MM.1S (cell line): ENCODE measurements at regions not wholly inside any gene's neighbourhood (a gene's known extent, or its start where the extent isn't known, plus 50 kb on each side); places are given as distances from the start of the nearest gene placed in this dataset.
A peak's percentile ranks its signal among the peaks of the same experiment; 100 is the strongest.

Source experiments
- DNase-seq: peaks from one replicate; pipeline ENCODE4 v3.0.0-alpha.2; 2015
- H2AFZ ChIP-seq: fragments of 300-600 bp; sonication (generic); 2 replicates; pipeline ENCODE4 v1.6.0; 2016; ENCODE audit warnings: antibody characterized with exemption, low read length
- H3F3A ChIP-seq: fragments of 300-600 bp; sonication (generic); 2 replicates; pipeline ENCODE4 v1.6.1; 2016; ENCODE audit warnings: mild to moderate bottlenecking, antibody characterized with exemption, low read length, moderate library complexity, mixed read lengths; ENCODE audit not compliant: insufficient read depth
- H3K27ac ChIP-seq: fragments of 300-600 bp; sonication (generic); 2 replicates; pipeline ENCODE4 v1.5.1; 2016; ENCODE audit warnings: mild to moderate bottlenecking, low read length
- H3K27me3 ChIP-seq: fragments of 300-600 bp; sonication (generic); replicated peaks from 2 replicates; pipeline ENCODE4 v1.6.0; 2016; ENCODE audit warnings: low read length; ENCODE audit not compliant: insufficient read depth
- H3K36me3 ChIP-seq: fragments of 300-600 bp; sonication (generic); replicated peaks from 2 replicates; pipeline ENCODE4 v1.6.1; 2016; ENCODE audit warnings: mild to moderate bottlenecking, low read length, mixed read lengths; ENCODE audit not compliant: insufficient read depth
- H3K4me1 ChIP-seq: fragments of 300-600 bp; sonication (generic); 2 replicates; pipeline ENCODE4 v1.6.1; 2016; ENCODE audit warnings: low read length, mixed read lengths
- H3K4me2 ChIP-seq: fragments of 300-600 bp; sonication (generic); 2 replicates; pipeline ENCODE4 v1.6.0; 2016; ENCODE audit warnings: low read depth, low read length
- H3K4me3 ChIP-seq: fragments of 300-600 bp; sonication (generic); 2 replicates; pipeline ENCODE4 v1.5.1; 2016; ENCODE audit warnings: low read length, mixed read lengths
- H3K79me2 ChIP-seq: fragments of 300-600 bp; sonication (generic); 2 replicates; pipeline ENCODE4 v1.6.1; 2016; ENCODE audit warnings: mixed run types, low read length, mixed read lengths
- H3K9ac ChIP-seq: fragments of 300-600 bp; sonication (generic); 2 replicates; pipeline ENCODE4 v1.6.1; 2016; ENCODE audit warnings: low read length, mixed read lengths
- H3K9me2 ChIP-seq: fragments of 300-600 bp; sonication (generic); replicated peaks from 2 replicates; pipeline ENCODE4 v1.6.1; 2016; ENCODE audit warnings: mild to moderate bottlenecking, low read length, mixed read lengths; ENCODE audit not compliant: insufficient read depth
- H3K9me3 ChIP-seq: fragments of 300-600 bp; sonication (generic); replicated peaks from 2 replicates; pipeline ENCODE4 v1.6.1; 2016; ENCODE audit warnings: mild to moderate bottlenecking, low read length, mixed read lengths; ENCODE audit not compliant: insufficient read depth
- H4K20me1 ChIP-seq: fragments of 300-600 bp; sonication (generic); 2 replicates; pipeline ENCODE4 v1.6.1; 2016; ENCODE audit warnings: mild to moderate bottlenecking, low read length, moderate library complexity, mixed read lengths; ENCODE audit not compliant: insufficient read depth
- CTCF ChIP-seq: fragments of 300-600 bp; sonication (generic); IDR thresholded peaks from 2 replicates; pipeline ENCODE4 v1.5.1; 2016; ENCODE audit warnings: antibody characterized with exemption, low read length, mixed read lengths
- EZH2 ChIP-seq: fragments of 300-600 bp; sonication (generic); optimal IDR thresholded peaks from 2 replicates; pipeline ENCODE3; 2017; ENCODE audit warnings: low read depth, mild to moderate bottlenecking, antibody characterized with exemption, low read length, mixed read lengths
- EZH2phosphoT487 ChIP-seq: fragments of 300-600 bp; sonication (generic); IDR thresholded peaks from 2 replicates; pipeline ENCODE4 v1.6.1; 2018; ENCODE audit warnings: antibody characterized with exemption, low read length

- no peak overlapping the region for H3K27ac ChIP-seq
- TF ChIP-seq EZH2phosphoT487 (no peak), EZH2 (no peak)
- H3K9me3 ChIP-seq: no peaks in the 10 kb centered on the region
- no peak for DNase-seq
- H3K9ac ChIP-seq: no peak overlapping the region
- H3K79me2 ChIP-seq: no peaks in the 10 kb centered on the region
- H3K4me3 ChIP-seq: no peak overlapping the region
- no peaks in the 10 kb centered on the region for H3K36me3 ChIP-seq
- no peaks in the 10 kb centered on the region for H3K27me3 ChIP-seq
- no peaks in the 10 kb centered on the region for H3F3A ChIP-seq
- H3K4me2 ChIP-seq: no peak overlapping the region
- H2AFZ ChIP-seq: no peak overlapping the region
- no peaks in the 10 kb centered on the region for H4K20me1 ChIP-seq
- H3K4me1 ChIP-seq: no peaks in the 10 kb centered on the region
- no peaks in the 10 kb centered on the region for H3K9me2 ChIP-seq
Measured at GRCh38 chr2:220628252-220628651, 943.9 kb downstream of the EPHA4 start.

- H3K36me3 ChIP-seq: no peaks in the 10 kb centered on the region
- no peaks in the 10 kb centered on the region for H3K9me2 ChIP-seq
- no peak overlapping the region for H3K9ac ChIP-seq
- H2AFZ ChIP-seq: no peak overlapping the region
- H3K4me3 ChIP-seq: no peak overlapping the region
- TF ChIP-seq CTCF (no peak), EZH2 (no peak), EZH2phosphoT487 (no peak)
- no peak overlapping the region for H3K27ac ChIP-seq
- H3K4me2 ChIP-seq: no peak overlapping the region
- H4K20me1 ChIP-seq: no peaks in the 10 kb centered on the region
- DNase-seq: peak; percentile 56
- H3K79me2 ChIP-seq: no peaks in the 10 kb centered on the region
- no peaks in the 10 kb centered on the region for H3K9me3 ChIP-seq
- H3F3A ChIP-seq: no peaks in the 10 kb centered on the region
- no peaks in the 10 kb centered on the region for H3K4me1 ChIP-seq
- no peaks in the 10 kb centered on the region for H3K27me3 ChIP-seq
Measured at GRCh38 chr2:220641137-220641536, 931.0 kb downstream of the EPHA4 start.

GRCh38 chr2:220646424-220646823, 925.7 kb downstream of the EPHA4 start:
- no peaks in the 10 kb centered on the region for H3F3A ChIP-seq
- H3K9me2 ChIP-seq: no peaks in the 10 kb centered on the region
- H4K20me1 ChIP-seq: no peaks in the 10 kb centered on the region
- H2AFZ ChIP-seq: no peak overlapping the region
- H3K27me3 ChIP-seq: peaks cover 7% of the 10 kb centered on the region; the same call in 1 of the 2 replicates
- H3K4me1 ChIP-seq: no peaks in the 10 kb centered on the region; the same call in 1 of the 2 replicates
- TF ChIP-seq EZH2 (no peak), EZH2phosphoT487 (no peak), CTCF (no peak)
- H3K79me2 ChIP-seq: no peaks in the 10 kb centered on the region
- DNase-seq: peak; percentile 62
- no peak overlapping the region for H3K9ac ChIP-seq
- H3K4me2 ChIP-seq: no peak overlapping the region
- H3K27ac ChIP-seq: no peak overlapping the region
- no peak overlapping the region for H3K4me3 ChIP-seq
- no peaks in the 10 kb centered on the region for H3K9me3 ChIP-seq
- H3K36me3 ChIP-seq: no peaks in the 10 kb centered on the region

- no peaks in the 10 kb centered on the region; the same call in 1 of the 2 replicates for H3K4me1 ChIP-seq
- peaks cover 7% of the 10 kb centered on the region; the same call in 1 of the 2 replicates for H3K27me3 ChIP-seq
- no peak for TF ChIP-seq EZH2phosphoT487
- TF ChIP-seq EZH2: no peak
- H4K20me1 ChIP-seq: no peaks in the 10 kb centered on the region
- no peak for DNase-seq
- H2AFZ ChIP-seq: no peak overlapping the region
- H3K4me2 ChIP-seq: no peak overlapping the region
- H3K36me3 ChIP-seq: no peaks in the 10 kb centered on the region
- no peaks in the 10 kb centered on the region for H3F3A ChIP-seq
- H3K9ac ChIP-seq: no peak overlapping the region
- no peak overlapping the region for H3K4me3 ChIP-seq
- no peaks in the 10 kb centered on the region for H3K79me2 ChIP-seq
- no peaks in the 10 kb centered on the region for H3K9me3 ChIP-seq
- H3K9me2 ChIP-seq: no peaks in the 10 kb centered on the region
- no peak overlapping the region for H3K27ac ChIP-seq
Measured at GRCh38 chr2:220648628-220649027, 923.5 kb downstream of the EPHA4 start.
